A549 (cell line): ENCODE measurements at regions not wholly inside any gene's neighbourhood (a gene's known extent, or its start where the extent isn't known, plus 50 kb on each side); places are given as distances from the start of the nearest gene placed in this dataset.

ENCODE experiments used
- BHLHE40 ChIP-seq: IDR thresholded peaks from 2 replicates; pipeline ENCODE4 v1.6.1; 2012; ENCODE audit warnings: low read depth, low read length, inconsistent platforms
- CBX8 ChIP-seq: fragments of 200-600 bp; sonication (generic); IDR thresholded peaks from 2 replicates; pipeline ENCODE4 v1.6.1; 2016
- CEBPB ChIP-seq, 2 experiments: fragments of >200 bp in 1 of 2; sonication (Bioruptor Twin) in 1 of 2; formaldehyde crosslinking in 1 of 2; IDR thresholded peaks; 2 replicates each; pipeline ENCODE4 v1.6.1; 2012 to 2016
- CHD4 ChIP-seq: fragments of 200-600 bp; sonication (generic); IDR thresholded peaks from 2 replicates; pipeline ENCODE4 v1.6.1; 2016; ENCODE audit warnings: antibody characterized with exemption, mild to moderate bottlenecking, borderline replicate concordance
- EP300 ChIP-seq, 2 experiments: fragments of >200 bp; sonication (Bioruptor Twin); formaldehyde crosslinking; IDR thresholded peaks; 2 replicates in 1 of 2; 3 replicates in 1 of 2; pipeline ENCODE4 v1.6.1; 2016 to 2017
- FOSB ChIP-seq: fragments of 250-450 bp; sonication (Bioruptor Pico); IDR thresholded peaks from 2 replicates; pipeline ENCODE4 v1.5.0; 2020; ENCODE audit warnings: mild to moderate bottlenecking, moderate library complexity
- MYC ChIP-seq: IDR thresholded peaks from 2 replicates; pipeline ENCODE4 v1.6.1; 2012; ENCODE audit warnings: mild to moderate bottlenecking, inconsistent platforms, low read length, improper control_type of control experiment, borderline replicate concordance
- NFE2L2 ChIP-seq: fragments of 150-350 bp; conservative IDR thresholded peaks from 2 replicates; pipeline ENCODE4 v1.6.1; 2014; ENCODE audit warnings: low read length
- POLR2A ChIP-seq: IDR thresholded peaks from 2 replicates; pipeline ENCODE4 v1.6.1; 2012; ENCODE audit warnings: mild to moderate bottlenecking, low read length
- RAD21 ChIP-seq, 2 experiments: fragments of >200 bp in 1 of 2; sonication (Bioruptor Twin) in 1 of 2; formaldehyde crosslinking in 1 of 2; IDR thresholded peaks in 1 of 2; conservative IDR thresholded peaks in 1 of 2; 2 replicates in 1 of 2; 3 replicates in 1 of 2; pipeline ENCODE4 v1.6.1; 2012 to 2018; ENCODE audit warnings: inconsistent platforms in 1 of 2
- SREBF2 ChIP-seq: fragments of 450-650 bp; IDR thresholded peaks from 2 replicates; pipeline ENCODE4 v1.6.1; 2014; ENCODE audit warnings: mild to moderate bottlenecking, moderate library complexity
- USF2 ChIP-seq: fragments of 450-650 bp; IDR thresholded peaks from 2 replicates; pipeline ENCODE4 v1.6.1; 2014; ENCODE audit warnings: antibody characterized with exemption
- TF ChIP-seq, protein P1 (sequence below): fragments of >200 bp; sonication (Bioruptor Twin); formaldehyde crosslinking; IDR thresholded peaks from 3 replicates; pipeline ENCODE4 v1.5.1; 2016

DNA sequence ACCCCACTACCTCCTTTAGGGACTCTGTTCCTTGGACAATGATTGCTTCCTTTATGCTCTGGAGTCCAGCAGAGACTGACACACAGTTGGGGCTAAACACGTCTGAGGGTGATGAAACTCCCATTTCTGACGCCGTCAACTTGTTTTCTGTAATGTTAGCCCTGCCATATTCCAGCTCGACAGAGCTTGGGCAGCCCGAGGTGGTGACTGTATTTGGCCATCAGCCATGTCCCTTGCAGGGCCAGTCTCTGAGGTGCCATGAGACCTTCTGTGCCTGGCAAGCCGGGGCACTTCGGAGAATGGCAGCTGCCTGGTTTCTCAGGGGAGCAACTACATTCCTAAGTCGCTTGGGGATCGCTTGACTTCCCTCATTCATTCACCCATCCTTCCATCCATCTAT is 278.9 kb upstream of the TNRC6C start:
- TF ChIP-seq CHD4 (no peak), RAD21 (conservative IDR thresholded peaks at IDR 0.05 in 1 of 2, IDR thresholded peaks at IDR 0.05 in 1 of 2) (no peak), SREBF2 (no peak), NFE2L2 (no peak), BHLHE40 (no peak), USF2 (no peak), POLR2A (no peak), EP300 (IDR thresholded peaks at IDR 0.05) (no peak), CEBPB (IDR thresholded peaks at IDR 0.05) (no peak), MYC (no peak), FOSB (CRISPR knock-in tag) (no peak), CBX8 (no peak)
- TF ChIP-seq, protein P1, sequence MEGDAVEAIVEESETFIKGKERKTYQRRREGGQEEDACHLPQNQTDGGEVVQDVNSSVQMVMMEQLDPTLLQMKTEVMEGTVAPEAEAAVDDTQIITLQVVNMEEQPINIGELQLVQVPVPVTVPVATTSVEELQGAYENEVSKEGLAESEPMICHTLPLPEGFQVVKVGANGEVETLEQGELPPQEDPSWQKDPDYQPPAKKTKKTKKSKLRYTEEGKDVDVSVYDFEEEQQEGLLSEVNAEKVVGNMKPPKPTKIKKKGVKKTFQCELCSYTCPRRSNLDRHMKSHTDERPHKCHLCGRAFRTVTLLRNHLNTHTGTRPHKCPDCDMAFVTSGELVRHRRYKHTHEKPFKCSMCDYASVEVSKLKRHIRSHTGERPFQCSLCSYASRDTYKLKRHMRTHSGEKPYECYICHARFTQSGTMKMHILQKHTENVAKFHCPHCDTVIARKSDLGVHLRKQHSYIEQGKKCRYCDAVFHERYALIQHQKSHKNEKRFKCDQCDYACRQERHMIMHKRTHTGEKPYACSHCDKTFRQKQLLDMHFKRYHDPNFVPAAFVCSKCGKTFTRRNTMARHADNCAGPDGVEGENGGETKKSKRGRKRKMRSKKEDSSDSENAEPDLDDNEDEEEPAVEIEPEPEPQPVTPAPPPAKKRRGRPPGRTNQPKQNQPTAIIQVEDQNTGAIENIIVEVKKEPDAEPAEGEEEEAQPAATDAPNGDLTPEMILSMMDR, result no peak
